ENCODE measurements at regions not wholly inside any gene's neighbourhood (a gene's known extent, or its start where the extent isn't known, plus 50 kb on each side); places are given as distances from the start of the nearest gene placed in this dataset.

DNA sequence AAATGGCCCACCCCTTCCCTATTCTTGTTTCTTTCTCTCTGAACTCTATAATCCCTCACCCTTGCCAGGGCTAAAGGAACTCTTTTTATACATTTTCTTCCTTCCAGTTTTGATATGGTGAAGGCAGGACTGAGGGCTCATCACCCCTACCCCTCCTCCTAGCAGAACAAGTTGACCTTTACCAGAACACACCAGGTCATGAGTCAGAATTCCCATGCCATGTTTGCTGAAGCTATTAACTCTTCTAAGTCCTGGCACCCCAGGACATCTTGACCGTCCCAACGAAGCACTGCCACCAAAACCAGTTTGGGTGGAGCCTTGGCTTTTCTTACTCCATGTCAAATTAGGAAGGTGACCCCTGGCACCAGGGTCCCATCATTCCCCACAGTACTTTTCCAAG, 57.5 kb upstream of the DYNLT3 start:
- no peaks in the 10 kb centered on the region for H3K36me3 ChIP-seq (replicated peaks in 1 of 2; ENCODE audit: control insufficient read depth in 1 of 2, insufficient read depth in 2 of 2, low read length in 2 of 2)
- H3K9ac ChIP-seq (ENCODE audit: insufficient read depth, low read length, poor library complexity, severe bottlenecking): no peak overlapping the region
- Mint-ChIP-seq H3K27ac (no peak overlapping the region), H3K9me3 (peaks cover 0 to 8% (median 0%) of the 10 kb centered on the region in 7 donors), H3K4me1 (peaks cover 2% of the 10 kb centered on the region), H3K4me3 (peak overlapping the region in 1 of 2 donors; percentile 35), H3K27me3 (ENCODE audit: low read depth in 3 of 3) (peaks cover 28 to 40% (median 36%) of the 10 kb centered on the region in 3 donors), H3K36me3 (no peaks in the 10 kb centered on the region)
- no peak overlapping the region for H3K27ac ChIP-seq (ENCODE audit: low read depth in 1 of 2, low read length in 2 of 2)
- H3K27me3 ChIP-seq (ENCODE audit: control insufficient read depth in 2 of 2, insufficient read depth in 2 of 2, low read length in 2 of 2): peaks cover 22 to 28% of the 10 kb centered on the region in 2 donors
- no peak overlapping the region for H2AFZ ChIP-seq (ENCODE audit: insufficient read depth, low read depth, low read length, poor library complexity, severe bottlenecking)
- DNase-seq: no peak
- TF ChIP-seq, protein P1, sequence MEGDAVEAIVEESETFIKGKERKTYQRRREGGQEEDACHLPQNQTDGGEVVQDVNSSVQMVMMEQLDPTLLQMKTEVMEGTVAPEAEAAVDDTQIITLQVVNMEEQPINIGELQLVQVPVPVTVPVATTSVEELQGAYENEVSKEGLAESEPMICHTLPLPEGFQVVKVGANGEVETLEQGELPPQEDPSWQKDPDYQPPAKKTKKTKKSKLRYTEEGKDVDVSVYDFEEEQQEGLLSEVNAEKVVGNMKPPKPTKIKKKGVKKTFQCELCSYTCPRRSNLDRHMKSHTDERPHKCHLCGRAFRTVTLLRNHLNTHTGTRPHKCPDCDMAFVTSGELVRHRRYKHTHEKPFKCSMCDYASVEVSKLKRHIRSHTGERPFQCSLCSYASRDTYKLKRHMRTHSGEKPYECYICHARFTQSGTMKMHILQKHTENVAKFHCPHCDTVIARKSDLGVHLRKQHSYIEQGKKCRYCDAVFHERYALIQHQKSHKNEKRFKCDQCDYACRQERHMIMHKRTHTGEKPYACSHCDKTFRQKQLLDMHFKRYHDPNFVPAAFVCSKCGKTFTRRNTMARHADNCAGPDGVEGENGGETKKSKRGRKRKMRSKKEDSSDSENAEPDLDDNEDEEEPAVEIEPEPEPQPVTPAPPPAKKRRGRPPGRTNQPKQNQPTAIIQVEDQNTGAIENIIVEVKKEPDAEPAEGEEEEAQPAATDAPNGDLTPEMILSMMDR (IDR thresholded peaks at IDR 0.05): no peak
- WGBS (ENCODE audit: insufficient coverage): 100% methylated on average over 2 of the region's 2 CpGs
- no peak overlapping the region for H3K4me3 ChIP-seq (replicated peaks in 1 of 3; ENCODE audit: low read depth in 2 of 3, low read length in 3 of 3)
- intact Hi-C loops (cut with micrococcal nuclease): no loop called here
- no peaks in the 10 kb centered on the region for H3K4me1 ChIP-seq (ENCODE audit: control insufficient read depth in 1 of 2, insufficient read depth in 2 of 2, low read length in 2 of 2)
- no peaks in the 10 kb centered on the region for H4K20me1 ChIP-seq (ENCODE audit: insufficient read depth, low read length)
- H3K4me2 ChIP-seq (replicated peaks; ENCODE audit: extremely low read depth, low read length, poor library complexity, severe bottlenecking): no peak overlapping the region
- no peaks in the 10 kb centered on the region for H3K79me2 ChIP-seq (ENCODE audit: insufficient read depth, low read length)
- no peaks in the 10 kb centered on the region for H3K9me3 ChIP-seq (replicated peaks in 1 of 2; ENCODE audit: control insufficient read depth in 1 of 2, insufficient read depth in 1 of 2, low read length in 2 of 2)

DNA sequence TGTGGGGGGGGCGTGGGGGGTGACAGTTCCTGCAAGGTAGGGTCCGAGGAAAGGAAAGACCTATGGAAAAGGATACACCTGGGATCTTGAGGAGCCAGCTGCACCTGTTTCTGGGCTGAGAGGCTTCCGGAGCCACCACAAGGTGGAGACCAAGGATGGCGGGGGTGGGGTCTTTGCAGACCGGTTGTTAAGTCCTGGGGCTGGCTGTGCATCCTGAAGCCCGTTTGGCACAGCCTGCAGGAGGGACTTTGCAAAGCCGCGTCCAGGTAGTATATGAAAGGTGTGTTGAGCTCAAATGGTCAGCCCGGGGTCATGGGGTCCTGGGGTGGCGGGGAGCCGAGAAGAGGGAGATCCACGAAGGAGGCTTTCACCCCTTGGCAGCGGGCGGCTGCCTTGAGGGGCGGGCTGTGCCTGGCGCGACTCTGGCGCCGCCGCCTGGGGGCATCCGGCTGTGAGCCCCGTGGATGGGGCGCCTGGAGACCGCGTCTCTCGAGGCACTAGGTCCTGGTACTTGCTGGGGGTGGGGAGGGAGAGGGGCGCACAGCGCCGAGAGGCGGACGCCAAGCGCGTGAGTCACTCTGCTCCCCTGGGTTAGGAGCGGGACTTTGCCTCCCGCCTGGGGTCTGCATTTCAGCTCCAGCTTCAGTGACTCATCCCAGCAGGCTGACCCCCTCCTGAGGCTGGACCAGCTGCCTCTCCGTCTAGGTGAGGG, 58.2 kb upstream of the DYNLT3 start:
- H3K9ac ChIP-seq (ENCODE audit: insufficient read depth, low read length, poor library complexity, severe bottlenecking): no peak overlapping the region
- H3K9me3 Mint-ChIP-seq: peaks cover 0 to 8% (median 0%) of the 10 kb centered on the region in 7 donors
- no peaks in the 10 kb centered on the region for H3K79me2 ChIP-seq (ENCODE audit: insufficient read depth, low read length)
- no peak overlapping the region for H3K4me3 ChIP-seq (replicated peaks in 1 of 3; ENCODE audit: low read depth in 2 of 3, low read length in 3 of 3)
- H3K4me2 ChIP-seq (replicated peaks; ENCODE audit: extremely low read depth, low read length, poor library complexity, severe bottlenecking): no peak overlapping the region
- H3K4me1 ChIP-seq (ENCODE audit: control insufficient read depth in 1 of 2, insufficient read depth in 2 of 2, low read length in 2 of 2): no peaks in the 10 kb centered on the region
- no peak overlapping the region for H3K27ac ChIP-seq (ENCODE audit: low read depth in 1 of 2, low read length in 2 of 2)
- H3K9me3 ChIP-seq (replicated peaks in 1 of 2; ENCODE audit: control insufficient read depth in 1 of 2, insufficient read depth in 1 of 2, low read length in 2 of 2): no peaks in the 10 kb centered on the region
- no peak overlapping the region for H2AFZ ChIP-seq (ENCODE audit: insufficient read depth, low read depth, low read length, poor library complexity, severe bottlenecking)
- TF ChIP-seq, protein P1 (IDR thresholded peaks at IDR 0.05): no peak
- no peak for DNase-seq
- no peaks in the 10 kb centered on the region for H4K20me1 ChIP-seq (ENCODE audit: insufficient read depth, low read length)
- H3K36me3 Mint-ChIP-seq: no peaks in the 10 kb centered on the region
- H3K36me3 ChIP-seq (replicated peaks in 1 of 2; ENCODE audit: control insufficient read depth in 1 of 2, insufficient read depth in 2 of 2, low read length in 2 of 2): no peaks in the 10 kb centered on the region
- 7% methylated on average over 5 of the region's 36 CpGs for WGBS (ENCODE audit: insufficient coverage)
- peak overlapping the region in 1 of 2 donors; percentile 35 for H3K4me3 Mint-ChIP-seq
- no peak overlapping the region for H3K27ac Mint-ChIP-seq
- peaks cover 2% of the 10 kb centered on the region for H3K4me1 Mint-ChIP-seq
- H3K27me3 Mint-ChIP-seq (ENCODE audit: low read depth in 3 of 3): peaks cover 28 to 40% (median 36%) of the 10 kb centered on the region in 3 donors
- peaks cover 22 to 28% of the 10 kb centered on the region in 2 donors for H3K27me3 ChIP-seq (ENCODE audit: control insufficient read depth in 2 of 2, insufficient read depth in 2 of 2, low read length in 2 of 2)
- intact Hi-C loops (cut with micrococcal nuclease): no loop called here

Data from CD14-positive monocyte (primary cell).